ENCODE measurements at regions not wholly inside any gene's neighbourhood (a gene's known extent, or its start where the extent isn't known, plus 50 kb on each side); places are given as distances from the start of the nearest gene placed in this dataset.

DNA sequence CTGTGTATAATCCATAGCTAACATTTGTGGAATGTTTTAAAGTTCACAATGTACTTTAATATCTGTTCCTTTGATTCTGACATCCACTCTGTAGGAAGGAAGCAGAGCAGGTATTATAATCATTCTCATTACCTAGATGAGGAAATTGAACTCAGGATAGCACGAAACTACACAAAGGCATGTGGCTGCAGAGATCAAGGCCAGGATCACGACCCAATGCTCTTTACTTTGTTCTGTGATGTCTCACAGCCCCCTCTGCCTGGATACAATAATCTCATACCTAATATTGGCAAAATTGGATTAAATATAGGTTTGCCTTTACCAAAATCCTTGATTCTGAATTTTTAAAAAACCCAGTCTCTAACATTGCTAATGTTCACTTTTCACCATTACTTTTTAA, 298.0 kb upstream of the KITLG start:
- no peaks in the 10 kb centered on the region for H3K36me3 Mint-ChIP-seq (ENCODE audit: low read depth)
- Histone ChIP-seq H3K9me3 (ENCODE audit: control insufficient read depth, low read length) (peaks cover 4% of the 10 kb centered on the region), H3K36me3 (ENCODE audit: control insufficient read depth, insufficient read depth, low read length) (no peaks in the 10 kb centered on the region), H3K4me1 (ENCODE audit: control insufficient read depth, insufficient read depth, low read length) (no peaks in the 10 kb centered on the region), H3K4me3 (ENCODE audit: low read length) (no peak overlapping the region), H3K9ac (ENCODE audit: extremely low read depth, low read length, poor library complexity, severe bottlenecking) (no peak overlapping the region), H3K27me3 (ENCODE audit: control insufficient read depth, insufficient read depth, low read length, poor library complexity, severe bottlenecking) (no peaks in the 10 kb centered on the region), H3K27ac (ENCODE audit: low read depth, low read length) (no peak overlapping the region)
- no peak for DNase-seq
- no peak overlapping the region for H3K27ac Mint-ChIP-seq
- no peaks in the 10 kb centered on the region for H3K9me3 Mint-ChIP-seq
- H3K27me3 Mint-ChIP-seq (ENCODE audit: insufficient read depth), result no peaks in the 10 kb centered on the region
- TF ChIP-seq, protein P1, sequence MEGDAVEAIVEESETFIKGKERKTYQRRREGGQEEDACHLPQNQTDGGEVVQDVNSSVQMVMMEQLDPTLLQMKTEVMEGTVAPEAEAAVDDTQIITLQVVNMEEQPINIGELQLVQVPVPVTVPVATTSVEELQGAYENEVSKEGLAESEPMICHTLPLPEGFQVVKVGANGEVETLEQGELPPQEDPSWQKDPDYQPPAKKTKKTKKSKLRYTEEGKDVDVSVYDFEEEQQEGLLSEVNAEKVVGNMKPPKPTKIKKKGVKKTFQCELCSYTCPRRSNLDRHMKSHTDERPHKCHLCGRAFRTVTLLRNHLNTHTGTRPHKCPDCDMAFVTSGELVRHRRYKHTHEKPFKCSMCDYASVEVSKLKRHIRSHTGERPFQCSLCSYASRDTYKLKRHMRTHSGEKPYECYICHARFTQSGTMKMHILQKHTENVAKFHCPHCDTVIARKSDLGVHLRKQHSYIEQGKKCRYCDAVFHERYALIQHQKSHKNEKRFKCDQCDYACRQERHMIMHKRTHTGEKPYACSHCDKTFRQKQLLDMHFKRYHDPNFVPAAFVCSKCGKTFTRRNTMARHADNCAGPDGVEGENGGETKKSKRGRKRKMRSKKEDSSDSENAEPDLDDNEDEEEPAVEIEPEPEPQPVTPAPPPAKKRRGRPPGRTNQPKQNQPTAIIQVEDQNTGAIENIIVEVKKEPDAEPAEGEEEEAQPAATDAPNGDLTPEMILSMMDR (conservative IDR thresholded peaks at IDR 0.05), result no peak
- H3K4me3 Mint-ChIP-seq, result no peak overlapping the region
- WGBS, 2 experiments (ENCODE audit: insufficient coverage in 1 of 2, insufficient read length in 1 of 2), result 87% methylated on average over 2 of the region's 2 CpGs; no CpG with 5 or more reads in 1 of the 2 experiments
- H3K4me1 Mint-ChIP-seq, result no peaks in the 10 kb centered on the region

DNA sequence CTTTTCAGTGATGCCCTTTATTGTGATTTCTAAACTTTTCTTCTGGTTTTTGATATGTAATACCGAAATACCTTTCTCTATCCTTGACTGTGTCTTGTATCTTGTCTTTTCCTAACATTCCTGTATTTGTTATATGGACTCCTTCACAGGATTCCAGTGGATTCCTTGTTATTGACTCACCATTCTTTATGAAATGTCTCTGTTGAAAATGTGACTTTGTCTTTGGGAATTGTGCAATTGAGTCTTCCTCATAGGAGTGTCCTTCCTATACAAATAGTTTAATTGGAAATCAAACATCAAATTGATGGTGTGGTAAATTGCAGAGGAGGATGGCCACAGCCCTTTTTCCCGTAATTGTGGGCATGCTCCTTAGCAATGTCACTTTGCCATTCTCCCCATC, 296.6 kb upstream of the KITLG start:
- Histone ChIP-seq H3K4me1 (ENCODE audit: control insufficient read depth, insufficient read depth, low read length) (no peaks in the 10 kb centered on the region), H3K9me3 (ENCODE audit: control insufficient read depth, low read length) (peaks cover 4% of the 10 kb centered on the region), H3K36me3 (ENCODE audit: control insufficient read depth, insufficient read depth, low read length) (no peaks in the 10 kb centered on the region), H3K27me3 (ENCODE audit: control insufficient read depth, insufficient read depth, low read length, poor library complexity, severe bottlenecking) (no peaks in the 10 kb centered on the region), H3K27ac (ENCODE audit: low read depth, low read length) (no peak overlapping the region), H3K9ac (ENCODE audit: extremely low read depth, low read length, poor library complexity, severe bottlenecking) (no peak overlapping the region), H3K4me3 (ENCODE audit: low read length) (no peak overlapping the region)
- 88 to 100% methylated on average over 1 to 2 of the region's 2 CpGs for WGBS, 2 experiments (ENCODE audit: insufficient coverage in 1 of 2, insufficient read length in 1 of 2)
- Mint-ChIP-seq H3K36me3 (ENCODE audit: low read depth) (no peaks in the 10 kb centered on the region), H3K27ac (no peak overlapping the region), H3K9me3 (no peaks in the 10 kb centered on the region), H3K4me1 (no peaks in the 10 kb centered on the region), H3K4me3 (no peak overlapping the region), H3K27me3 (ENCODE audit: insufficient read depth) (no peaks in the 10 kb centered on the region)
- TF ChIP-seq, protein P1 (conservative IDR thresholded peaks at IDR 0.05), result no peak
- no peak for DNase-seq

DNA sequence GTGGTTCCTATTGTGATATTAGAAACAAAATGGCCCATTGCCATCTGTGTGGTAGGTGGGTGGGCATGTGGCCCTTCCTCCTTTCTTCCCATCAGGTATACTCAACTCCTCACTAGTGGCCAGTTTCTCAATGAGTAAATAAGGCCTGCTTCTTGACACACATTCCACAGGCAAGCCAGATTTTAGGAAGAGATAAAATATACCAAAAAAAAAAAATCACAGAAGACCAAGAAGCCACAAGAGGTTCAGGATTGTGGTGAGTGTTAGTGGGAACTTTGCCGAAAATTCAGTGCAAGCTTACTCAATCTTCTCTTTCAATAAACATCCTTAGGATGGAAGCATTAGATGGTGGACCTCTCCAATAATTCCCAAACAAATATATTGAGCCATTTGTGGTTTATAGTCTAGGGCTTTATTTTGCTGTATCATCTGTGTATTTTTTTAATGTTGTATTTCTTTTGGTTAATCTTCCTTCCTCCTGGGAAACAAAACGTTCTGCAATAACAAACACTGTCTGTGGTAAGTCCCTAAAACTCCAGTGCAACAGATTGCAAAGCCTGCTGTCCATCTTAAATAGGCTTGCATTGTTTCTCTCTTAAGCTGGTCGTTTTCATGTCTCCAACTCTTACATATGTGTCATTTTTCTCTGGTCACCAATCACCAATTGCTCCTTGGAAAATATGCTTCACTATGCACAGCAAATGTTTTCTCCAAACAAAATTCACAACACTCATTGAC, 289.9 kb upstream of the KITLG start:
- Mint-ChIP-seq H3K4me1 (no peaks in the 10 kb centered on the region), H3K27ac (no peak overlapping the region), H3K4me3 (no peak overlapping the region), H3K36me3 (ENCODE audit: low read depth) (no peaks in the 10 kb centered on the region), H3K27me3 (ENCODE audit: insufficient read depth) (no peaks in the 10 kb centered on the region), H3K9me3 (no peaks in the 10 kb centered on the region)
- Histone ChIP-seq H3K36me3 (ENCODE audit: control insufficient read depth, insufficient read depth, low read length) (no peaks in the 10 kb centered on the region), H3K4me1 (ENCODE audit: control insufficient read depth, insufficient read depth, low read length) (no peaks in the 10 kb centered on the region), H3K4me3 (ENCODE audit: low read length) (no peak overlapping the region), H3K9me3 (ENCODE audit: control insufficient read depth, low read length) (no peaks in the 10 kb centered on the region), H3K9ac (ENCODE audit: extremely low read depth, low read length, poor library complexity, severe bottlenecking) (no peak overlapping the region), H3K27me3 (ENCODE audit: control insufficient read depth, insufficient read depth, low read length, poor library complexity, severe bottlenecking) (no peaks in the 10 kb centered on the region), H3K27ac (ENCODE audit: low read depth, low read length) (no peak overlapping the region)
- WGBS, 2 experiments (ENCODE audit: insufficient coverage in 1 of 2, insufficient read length in 1 of 2), result 78 to 81% methylated on average over 2 of the region's 3 CpGs
- TF ChIP-seq, protein P1 (conservative IDR thresholded peaks at IDR 0.05), result no peak
- DNase-seq, result no peak
